HG03439 (cell line): ENCODE measurements at regions not wholly inside any gene's neighbourhood (a gene's known extent, or its start where the extent isn't known, plus 50 kb on each side); places are given as distances from the start of the nearest gene placed in this dataset.

Experiments
- ATAC-seq: cut with Tn5 transposase; IDR thresholded peaks from one replicate; pipeline ENCODE4 v1.9.1; 2021; ENCODE audit warnings: mild to moderate bottlenecking, moderate library complexity; ENCODE audit not compliant: unreplicated experiment

GRCh38 chr3:145721273-145721805 is 439.6 kb downstream of the PLOD2 start:
- no peak for ATAC-seq

GRCh38 chr3:145721815-145722214 is 439.2 kb downstream of the PLOD2 start:
- ATAC-seq, result no peak

- no peak for ATAC-seq
These were observed 433.5 kb downstream of the PLOD2 start for GRCh38 chr3:145727476-145727875.

DNA sequence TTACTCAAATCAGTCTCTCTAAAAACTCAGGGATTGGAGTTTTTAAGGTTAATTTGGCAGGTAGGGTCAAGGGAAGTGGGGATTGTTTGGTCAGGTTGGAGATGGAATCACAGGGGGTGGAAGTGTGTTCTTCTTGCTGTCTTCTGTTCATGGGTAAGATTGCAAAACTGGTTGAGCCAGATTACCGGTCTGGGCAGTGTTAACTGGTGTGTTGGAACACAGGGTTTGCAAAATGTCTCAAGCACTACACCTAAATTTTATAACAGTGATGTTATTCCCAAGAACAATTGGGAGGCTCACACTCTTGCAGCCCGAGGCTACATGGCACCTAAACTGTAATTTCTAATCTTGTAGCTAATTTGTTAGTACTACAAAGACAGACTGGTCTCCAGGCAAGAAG is 425.4 kb downstream of the PLOD2 start:
- no peak for ATAC-seq

DNA sequence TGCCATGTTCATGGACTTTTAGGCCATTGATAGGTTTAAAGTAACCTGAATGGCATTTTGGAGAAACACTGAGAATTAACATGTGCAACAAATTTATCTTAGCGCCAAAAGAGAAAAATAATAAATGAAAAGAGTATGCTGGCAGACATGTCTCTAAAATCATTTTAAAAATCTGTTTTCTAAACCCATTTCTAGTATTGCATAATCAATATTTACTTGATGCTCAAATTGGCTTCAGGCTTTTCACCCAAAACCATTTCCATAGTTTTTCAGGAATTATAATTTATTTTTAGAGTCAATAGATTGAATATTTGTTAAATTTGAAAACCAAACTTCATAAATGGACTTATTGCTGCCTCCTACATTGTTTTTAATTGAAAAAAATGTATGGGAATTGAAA is 423.0 kb downstream of the PLOD2 start:
- no peak for ATAC-seq

- ATAC-seq, result no peak
These were observed 421.1 kb downstream of the PLOD2 start for GRCh38 chr3:145739926-145740325.

DNA sequence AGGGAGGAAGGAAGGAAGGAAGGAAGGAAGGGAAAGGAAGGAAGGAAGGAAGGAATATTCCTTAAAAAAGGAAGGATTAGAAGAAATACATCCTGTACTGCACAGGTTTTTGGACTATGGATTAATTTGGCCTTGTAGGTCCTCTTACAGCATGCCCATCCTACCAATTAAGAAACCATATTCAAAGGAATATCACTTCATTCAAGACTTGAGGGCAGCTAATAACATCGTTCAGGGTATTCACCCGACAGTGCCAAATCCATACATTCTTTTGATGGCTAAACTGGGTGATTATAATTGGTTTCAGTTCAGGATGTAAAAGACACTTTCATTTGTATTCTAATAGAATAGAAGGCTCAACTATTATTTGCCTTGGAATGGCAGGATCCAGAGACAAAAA is 410.3 kb downstream of the PLOD2 start:
- no peak for ATAC-seq

DNA sequence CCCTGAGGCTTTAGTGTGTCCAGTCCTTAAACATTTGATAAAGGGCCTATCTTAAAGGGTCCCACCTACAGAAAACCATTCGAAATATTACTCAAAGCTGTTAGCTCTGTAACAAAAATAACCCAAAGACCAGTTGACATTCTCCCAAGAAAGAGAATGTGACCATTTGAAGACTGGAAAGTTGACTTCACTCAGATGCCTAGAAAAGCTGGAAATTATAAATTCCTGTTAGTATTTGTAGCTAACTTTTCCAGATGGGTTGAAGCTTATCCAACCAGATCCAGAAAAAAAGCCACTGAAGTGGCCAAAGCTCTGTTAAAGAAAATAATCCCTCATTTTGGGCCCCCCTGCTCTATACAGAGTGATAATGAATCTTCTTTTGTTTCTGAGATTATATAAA is 408.4 kb downstream of the PLOD2 start:
- no peak for ATAC-seq

GRCh38 chr3:145754605-145755289 is 406.2 kb downstream of the PLOD2 start:
- ATAC-seq, result no peak

- no peak for ATAC-seq
These were observed 400.9 kb downstream of the PLOD2 start for GRCh38 chr3:145760036-145760435.

DNA sequence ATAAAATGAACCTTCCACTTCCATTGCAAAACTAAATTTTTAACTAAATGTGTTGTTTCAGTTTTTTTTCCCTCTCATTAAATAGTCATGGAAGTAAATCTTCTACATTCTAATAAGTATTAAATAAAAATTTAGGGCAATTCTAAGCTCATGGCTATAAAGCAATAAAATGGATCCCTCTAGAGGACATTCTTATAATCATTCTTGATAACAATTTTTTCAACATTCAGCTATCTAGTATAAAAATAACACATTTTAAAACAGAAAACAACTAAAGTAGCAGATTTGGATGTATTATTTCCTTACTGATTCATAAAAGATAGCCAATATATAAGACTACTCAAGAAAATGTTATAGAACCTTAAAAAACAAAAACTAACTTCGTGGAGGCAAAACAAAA is 393.1 kb downstream of the PLOD2 start:
- no peak for ATAC-seq

- ATAC-seq, result peak; percentile 55
These were observed 384.1 kb downstream of the PLOD2 start for GRCh38 chr3:145776782-145777408.

DNA sequence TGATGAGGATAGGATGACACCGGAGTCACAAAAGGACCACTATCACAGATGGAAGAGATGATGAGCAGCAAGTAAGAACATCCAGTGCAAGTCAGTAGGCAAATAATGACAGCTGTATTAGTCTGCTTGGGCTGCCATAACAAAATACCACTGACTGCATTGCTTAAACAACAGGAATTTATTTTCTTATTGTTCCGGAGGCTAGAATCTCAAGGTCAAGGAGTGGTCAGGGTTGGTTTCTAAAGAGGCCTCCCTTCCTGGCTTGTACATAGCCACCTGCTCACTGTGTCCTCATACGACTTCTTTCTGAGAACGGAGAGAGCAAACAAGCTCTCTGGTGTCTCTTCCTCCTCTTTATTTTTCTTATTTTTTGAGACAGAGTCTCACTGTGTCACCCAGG is 380.7 kb downstream of the PLOD2 start:
- ATAC-seq, result no peak

DNA sequence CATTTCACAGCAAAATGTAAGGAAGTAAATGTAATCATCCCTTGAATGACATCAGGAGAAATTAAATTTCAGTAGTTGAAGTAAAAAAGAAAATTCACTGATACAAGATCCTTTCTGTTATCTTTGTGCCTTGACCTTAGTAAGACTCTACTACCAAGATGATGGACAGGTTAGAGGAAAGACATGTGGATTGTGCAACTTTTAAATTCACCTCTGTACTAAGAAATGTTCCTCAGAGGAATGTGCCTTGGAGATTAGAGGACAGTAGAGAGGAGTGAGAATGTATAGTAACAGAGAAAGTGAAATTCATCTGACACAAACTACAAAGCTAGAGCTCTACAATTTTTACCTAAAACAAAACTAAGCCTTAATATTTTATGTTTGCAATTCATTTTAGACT is 375.3 kb downstream of the PLOD2 start:
- no peak for ATAC-seq

DNA sequence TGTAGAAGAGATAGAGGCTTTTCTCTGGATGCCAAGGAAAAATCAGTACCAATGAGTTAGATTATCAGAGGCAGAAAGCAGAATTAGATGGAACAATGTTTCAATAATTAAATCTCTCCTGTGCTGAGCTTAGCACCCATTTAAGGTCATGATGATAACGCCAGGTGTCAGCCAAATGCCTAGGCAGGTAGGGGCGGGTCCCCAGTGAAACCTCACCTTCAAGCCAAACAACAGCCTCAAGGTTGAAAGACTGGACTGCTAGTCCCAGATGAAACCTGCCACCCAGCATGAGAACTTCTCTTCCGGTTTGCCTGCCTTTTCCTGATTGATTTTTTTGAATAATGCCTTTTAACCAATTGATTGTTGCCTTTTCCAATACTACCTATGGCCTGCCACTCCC is 363.0 kb downstream of the PLOD2 start:
- no peak for ATAC-seq

- ATAC-seq, result no peak
These were observed 362.1 kb downstream of the PLOD2 start for GRCh38 chr3:145798696-145799537.

DNA sequence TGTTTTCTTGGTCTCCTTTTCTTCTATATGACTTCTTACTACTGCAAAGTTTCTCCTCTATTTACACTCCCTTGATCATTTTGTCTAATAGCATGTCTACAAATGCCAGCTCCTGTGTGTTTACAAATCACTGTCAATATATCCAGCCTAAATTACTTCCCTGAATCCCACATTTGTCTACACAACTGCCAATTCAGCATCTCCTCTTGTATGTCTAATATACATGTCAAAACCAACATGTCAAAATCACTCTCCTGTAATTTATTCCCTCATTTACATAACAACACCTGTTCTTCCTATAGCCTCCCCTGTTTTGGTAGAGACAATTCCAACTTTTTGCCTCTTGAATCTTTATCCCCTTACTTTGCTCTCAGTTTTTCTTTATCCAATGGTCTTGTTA is 359.3 kb downstream of the PLOD2 start:
- no peak for ATAC-seq

DNA sequence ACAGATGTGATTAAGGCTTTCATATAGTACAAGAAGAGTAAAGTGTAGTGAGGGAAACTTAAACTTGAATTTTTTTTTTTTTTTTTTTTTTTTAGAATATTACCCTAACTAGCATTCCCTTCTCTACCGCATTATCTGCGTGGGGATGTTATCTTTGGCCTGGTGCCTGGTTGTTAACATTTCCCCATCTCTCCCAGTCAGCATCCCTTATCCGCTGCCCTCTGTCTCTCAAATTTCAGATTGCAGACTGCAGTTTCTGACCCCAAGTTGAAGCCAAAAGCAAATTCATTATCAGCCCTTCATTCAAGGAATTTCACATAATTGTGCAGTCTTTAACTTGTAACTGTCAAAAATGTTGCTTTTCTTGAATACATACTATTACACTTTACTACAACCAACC is 353.0 kb downstream of the PLOD2 start:
- ATAC-seq, result no peak

GRCh38 chr3:145812391-145812790 is 348.6 kb downstream of the PLOD2 start:
- ATAC-seq, result no peak

GRCh38 chr3:145815707-145816413 is 345.1 kb downstream of the PLOD2 start:
- ATAC-seq, result no peak

DNA sequence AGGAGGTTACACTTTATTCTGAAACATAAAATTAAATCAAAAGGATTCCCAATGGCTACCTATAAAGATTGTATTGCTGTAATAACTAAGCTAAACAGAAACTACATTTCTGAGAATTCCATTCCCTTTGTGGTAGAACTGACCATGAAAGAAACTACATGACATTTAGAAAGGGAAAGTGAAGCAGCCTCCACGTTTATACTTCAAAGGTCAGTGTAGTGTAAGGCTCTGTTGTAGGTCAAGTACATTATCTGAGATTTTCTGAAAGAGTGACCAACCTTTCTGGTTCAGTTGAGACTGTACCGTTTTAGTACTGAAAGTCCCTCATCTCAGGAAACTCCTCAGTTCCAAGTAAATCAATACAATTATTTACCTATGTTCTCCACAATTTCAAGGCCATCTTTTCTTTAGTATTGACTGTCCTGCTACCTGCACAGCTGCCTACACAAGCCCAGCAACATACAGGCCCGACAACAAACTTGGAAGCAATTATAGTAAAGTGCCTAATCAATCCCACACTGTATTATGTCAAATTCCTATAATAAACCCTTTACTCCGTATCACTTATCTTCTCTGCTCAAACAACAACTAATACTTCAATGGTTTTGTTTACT is 343.0 kb downstream of the PLOD2 start:
- ATAC-seq, result no peak
